RWPE1 (cell line): ENCODE measurements at regions not wholly inside any gene's neighbourhood (a gene's known extent, or its start where the extent isn't known, plus 50 kb on each side); places are given as distances from the start of the nearest gene placed in this dataset.

ENCODE experiments used
- CTCF ChIA-PET: fragments of 350-600 bp; sonication (Branson Sonifier 250); formaldehyde crosslinking; extraction: SDS; loops from one replicate; lab custom pipeline; 2021; lab: Yijun Ruan, JAX
- POLR2A ChIA-PET: fragments of 400-600 bp; formaldehyde crosslinking; extraction: SDS; loops from one replicate; lab custom pipeline; 2020; ENCODE audit warnings: antibody characterized with exemption; ENCODE audit not compliant: low non-redundant PET; lab: Yijun Ruan, JAX
- DNase-seq: peaks from one replicate; pipeline ENCODE4 v3.0.0; 2012; ENCODE audit warnings: low spot score
- H3K27ac ChIP-seq: fragments of 450-650 bp; 2 replicates; pipeline ENCODE4 v1.5.1; 2017
- CTCF ChIP-seq: fragments of 450-650 bp; conservative IDR thresholded peaks from 2 replicates; pipeline ENCODE4 v1.5.1; 2017; ENCODE audit warnings: low read depth, mild to moderate bottlenecking

- ChIA-PET CTCF (no interaction called here), POLR2A (no interaction called here)
- DNase-seq, result no peak
- H3K27ac ChIP-seq, result no peak overlapping the region
- TF ChIP-seq CTCF, result no peak
Measured at GRCh38 chr4:179757641-179758040, 2315.4 kb upstream of the AGA start.

- TF ChIP-seq CTCF, result no peak
Measured at GRCh38 chr4:179762840-179763239, 2320.6 kb upstream of the AGA start.

GRCh38 chr4:179766938-179767337 lies 2324.7 kb upstream of the AGA start:
- no peak overlapping the region for H3K27ac ChIP-seq
- TF ChIP-seq CTCF, result no peak
- no peak for DNase-seq
- POLR2A ChIA-PET, result no interaction called here
- CTCF ChIA-PET, result no interaction called here

More at GRCh38 chr4:179762840-179763239, 2320.6 kb upstream of the AGA start:
- no peak overlapping the region for H3K27ac ChIP-seq
- ChIA-PET CTCF (interaction anchor here (0.6 kb wide), 1 partner anchor 9 kb away, joined by 3 read pairs; no protein-coding TSS in a partner anchor), POLR2A (no interaction called here)
- DNase-seq, result no peak

- TF ChIP-seq CTCF, result no peak
- CTCF ChIA-PET, result no interaction called here
- POLR2A ChIA-PET, result no interaction called here
- H3K27ac ChIP-seq, result no peak overlapping the region
- no peak for DNase-seq
Measured at GRCh38 chr4:179768996-179769395, 2326.8 kb upstream of the AGA start.

- no peak for TF ChIP-seq CTCF
- DNase-seq, result no peak
- ChIA-PET CTCF (no interaction called here), POLR2A (no interaction called here)
- no peak overlapping the region for H3K27ac ChIP-seq
Measured at GRCh38 chr4:179797738-179798137, 2355.5 kb upstream of the AGA start.

GRCh38 chr4:179803857-179804256 lies 2361.6 kb upstream of the AGA start:
- no peak for DNase-seq
- H3K27ac ChIP-seq, result no peak overlapping the region
- TF ChIP-seq CTCF, result no peak
- CTCF ChIA-PET, result no interaction called here
- POLR2A ChIA-PET, result no interaction called here

GRCh38 chr4:179804440-179804839 lies 2362.2 kb upstream of the AGA start:
- ChIA-PET CTCF (no interaction called here), POLR2A (no interaction called here)
- no peak for TF ChIP-seq CTCF
- no peak for DNase-seq
- no peak overlapping the region for H3K27ac ChIP-seq
